Epithelial cell of proximal tubule (primary cell): ENCODE measurements at regions not wholly inside any gene's neighbourhood (a gene's known extent, or its start where the extent isn't known, plus 50 kb on each side); places are given as distances from the start of the nearest gene placed in this dataset.

Experiments
- DNase-seq: peaks from one replicate; pipeline ENCODE4 v3.0.0-alpha.2; 2011; ENCODE audit warnings: low read depth
- H3K4me3 ChIP-seq: 2 replicates; pipeline ENCODE4 v1.5.1; 2011; ENCODE audit warnings: low read depth, mild to moderate bottlenecking, low read length
- TF ChIP-seq, protein P1 (sequence below): conservative IDR thresholded peaks from 2 replicates; pipeline ENCODE4 v1.5.1; 2012; ENCODE audit warnings: low read depth, mild to moderate bottlenecking, low read length

DNA sequence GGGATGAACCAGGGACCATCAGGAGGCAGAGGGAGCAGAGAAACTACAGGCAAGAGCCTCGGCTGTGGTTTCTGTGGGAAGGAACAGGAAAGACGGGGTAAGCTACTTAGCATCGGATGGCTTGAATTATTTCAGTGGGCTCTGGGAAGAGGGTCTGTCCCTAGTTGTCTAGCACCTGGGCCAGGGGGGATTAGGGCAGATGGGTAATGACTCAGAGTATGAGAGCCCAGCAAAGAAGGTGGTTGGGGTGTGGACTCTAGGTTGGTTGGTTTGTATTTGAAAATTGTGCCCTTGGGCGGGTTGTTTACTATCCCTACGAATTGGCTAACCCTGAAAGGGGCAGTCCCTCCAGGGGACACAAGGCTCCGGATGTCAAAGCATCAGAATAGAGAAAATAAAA, 148.5 kb upstream of the TAB2 start:
- TF ChIP-seq, protein P1, sequence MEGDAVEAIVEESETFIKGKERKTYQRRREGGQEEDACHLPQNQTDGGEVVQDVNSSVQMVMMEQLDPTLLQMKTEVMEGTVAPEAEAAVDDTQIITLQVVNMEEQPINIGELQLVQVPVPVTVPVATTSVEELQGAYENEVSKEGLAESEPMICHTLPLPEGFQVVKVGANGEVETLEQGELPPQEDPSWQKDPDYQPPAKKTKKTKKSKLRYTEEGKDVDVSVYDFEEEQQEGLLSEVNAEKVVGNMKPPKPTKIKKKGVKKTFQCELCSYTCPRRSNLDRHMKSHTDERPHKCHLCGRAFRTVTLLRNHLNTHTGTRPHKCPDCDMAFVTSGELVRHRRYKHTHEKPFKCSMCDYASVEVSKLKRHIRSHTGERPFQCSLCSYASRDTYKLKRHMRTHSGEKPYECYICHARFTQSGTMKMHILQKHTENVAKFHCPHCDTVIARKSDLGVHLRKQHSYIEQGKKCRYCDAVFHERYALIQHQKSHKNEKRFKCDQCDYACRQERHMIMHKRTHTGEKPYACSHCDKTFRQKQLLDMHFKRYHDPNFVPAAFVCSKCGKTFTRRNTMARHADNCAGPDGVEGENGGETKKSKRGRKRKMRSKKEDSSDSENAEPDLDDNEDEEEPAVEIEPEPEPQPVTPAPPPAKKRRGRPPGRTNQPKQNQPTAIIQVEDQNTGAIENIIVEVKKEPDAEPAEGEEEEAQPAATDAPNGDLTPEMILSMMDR, result no peak
- H3K4me3 ChIP-seq, result no peak overlapping the region
- DNase-seq, result no peak

DNA sequence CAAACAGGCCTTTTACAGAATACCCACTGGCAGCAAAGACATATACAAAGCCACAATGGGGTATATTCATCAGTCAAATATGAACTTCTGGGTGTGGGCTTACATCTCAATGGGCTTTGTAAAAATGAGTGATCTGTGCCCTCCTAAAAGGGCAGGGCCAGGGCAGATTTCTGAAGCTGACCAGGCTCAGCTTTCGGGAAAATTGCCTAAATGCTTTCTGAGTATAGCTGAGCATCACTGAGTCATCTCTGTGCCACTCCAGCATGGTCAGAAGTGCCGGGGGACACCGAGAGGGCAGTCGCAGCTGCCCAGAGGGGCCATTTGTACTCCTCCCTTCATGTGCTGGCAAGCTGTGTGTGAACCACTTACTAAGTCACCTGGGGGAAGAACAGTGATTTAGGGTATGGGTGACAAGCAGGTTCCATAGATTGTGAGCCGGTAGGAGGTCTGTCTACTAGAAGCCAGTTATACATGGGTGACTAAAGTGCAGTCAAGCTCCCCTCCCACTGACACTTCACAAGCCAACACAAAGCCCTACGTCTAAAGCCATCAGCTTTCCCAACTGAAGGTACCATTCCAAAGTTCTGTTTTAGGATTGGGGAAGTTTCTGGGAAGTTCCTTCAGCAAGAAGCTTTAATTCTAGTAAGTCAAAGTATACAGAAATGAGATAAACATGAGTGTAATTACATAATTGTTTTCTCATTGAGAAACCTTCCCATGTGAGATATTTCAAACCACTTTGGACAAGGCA, 147.6 kb upstream of the TAB2 start:
- H3K4me3 ChIP-seq, result no peak overlapping the region
- TF ChIP-seq, protein P1, result no peak
- no peak for DNase-seq

DNA sequence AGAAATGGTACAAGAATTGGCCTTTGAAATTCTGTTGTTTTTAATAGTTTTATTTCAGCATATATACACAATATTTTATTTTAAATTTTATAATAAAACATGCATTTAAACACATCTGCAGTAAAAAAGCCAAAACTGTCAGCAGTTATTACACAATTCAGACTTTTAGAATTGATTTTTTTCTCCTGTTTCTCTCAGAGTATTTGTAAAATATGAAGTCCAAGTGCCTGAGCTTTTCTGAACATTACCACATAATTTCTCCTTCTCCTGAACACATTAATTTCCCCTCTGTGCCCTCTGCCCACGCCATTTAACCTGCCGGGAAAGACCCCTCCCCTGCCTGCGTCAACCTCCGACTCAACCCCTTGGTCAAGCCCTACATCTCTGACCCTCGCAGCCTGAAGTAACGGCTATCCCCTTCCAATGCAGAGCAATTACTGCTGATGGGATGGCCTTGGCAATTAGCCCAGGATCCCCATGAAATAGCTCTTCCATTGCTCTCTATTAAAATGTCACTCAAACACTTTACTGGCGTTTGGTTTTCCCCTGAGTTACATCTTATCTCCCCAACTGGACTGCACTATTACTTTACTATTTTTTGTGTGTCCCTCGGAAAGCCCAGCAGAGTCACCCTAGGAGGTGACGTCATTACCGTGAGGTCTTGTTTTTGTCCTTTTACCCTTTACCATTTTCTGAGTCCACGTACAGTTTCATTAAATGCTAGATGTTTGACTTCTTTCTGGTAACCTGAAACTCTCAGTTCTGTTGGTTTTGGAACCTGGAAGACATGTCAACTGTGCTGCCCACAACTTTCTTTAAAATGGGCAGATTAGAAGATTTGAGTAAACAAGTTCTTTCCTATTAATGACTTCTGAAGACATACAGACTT, 146.7 kb upstream of the TAB2 start:
- DNase-seq, result no peak
- H3K4me3 ChIP-seq, result no peak overlapping the region
- TF ChIP-seq, protein P1, result no peak

DNA sequence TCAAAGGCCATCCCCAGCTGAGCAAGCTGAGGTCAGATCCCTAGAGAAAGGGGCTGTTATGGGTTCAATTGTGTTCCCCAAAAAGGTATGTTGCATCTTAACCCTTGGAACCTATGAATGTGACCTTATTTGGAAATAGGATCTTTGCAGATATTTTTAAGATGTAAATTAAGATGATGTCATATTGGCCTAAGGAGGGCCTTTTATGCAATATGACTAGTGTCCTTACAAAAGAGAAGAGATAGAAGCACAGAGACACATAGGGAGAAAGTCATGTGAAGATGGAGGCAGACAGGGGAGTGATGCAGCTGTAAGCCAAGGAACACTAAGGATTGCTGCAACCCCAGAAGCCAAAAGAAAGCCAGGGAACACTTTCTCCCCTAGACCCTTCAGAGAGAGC, 144.3 kb upstream of the TAB2 start:
- H3K4me3 ChIP-seq, result no peak overlapping the region
- TF ChIP-seq, protein P1, result no peak
- DNase-seq, result no peak

DNA sequence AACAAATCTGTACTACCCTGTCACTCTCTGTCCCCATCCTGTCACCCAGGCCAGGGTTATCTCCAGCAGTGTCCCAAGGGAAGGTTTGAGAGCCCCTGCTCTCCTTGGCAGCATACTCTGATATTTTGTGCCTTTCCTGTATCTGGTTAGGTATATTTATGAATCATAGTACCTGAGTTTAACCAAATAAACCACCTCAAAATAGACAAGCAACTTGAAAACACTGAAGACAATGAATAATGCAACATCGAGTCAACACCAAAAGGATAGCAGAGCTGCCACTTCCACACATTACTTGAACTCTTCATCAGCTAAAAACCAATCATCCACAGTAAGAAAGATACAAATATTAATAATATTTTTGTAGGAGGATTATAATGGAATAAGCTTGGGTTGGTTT, 142.6 kb upstream of the TAB2 start:
- TF ChIP-seq, protein P1, result no peak
- H3K4me3 ChIP-seq, result no peak overlapping the region
- no peak for DNase-seq

DNA sequence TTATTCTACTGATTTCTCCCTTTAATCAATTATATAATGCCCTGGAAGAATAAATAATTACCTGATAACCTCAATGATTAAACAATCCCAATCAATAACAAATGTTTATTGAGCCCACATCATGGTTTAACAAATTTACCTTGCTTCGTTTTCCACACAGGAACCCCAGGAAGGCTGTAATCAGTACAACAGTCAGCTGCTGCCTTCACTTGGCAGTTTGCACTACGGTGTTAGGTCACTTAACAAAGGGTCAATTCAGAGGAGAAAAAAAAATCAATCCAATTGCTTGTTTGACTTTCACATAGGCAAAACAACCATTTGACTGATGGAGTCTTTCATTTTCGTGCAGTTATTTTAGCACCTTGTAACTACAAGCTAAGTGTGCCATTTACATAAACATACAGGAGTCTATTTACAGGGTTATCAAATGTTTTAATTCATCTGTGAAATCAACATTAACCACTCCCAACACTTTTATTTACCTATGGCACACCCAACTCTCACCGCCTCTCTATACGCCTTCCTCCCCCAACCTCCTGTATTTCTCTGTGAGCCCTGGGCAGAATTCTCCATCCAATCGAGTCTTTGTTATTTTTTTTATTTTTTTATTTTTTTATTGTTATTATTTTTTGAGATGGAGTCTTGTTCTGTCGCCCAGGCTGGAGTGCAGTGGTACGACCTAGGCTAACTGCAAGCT, 140.4 kb upstream of the TAB2 start:
- H3K4me3 ChIP-seq, result no peak overlapping the region
- DNase-seq, result no peak
- TF ChIP-seq, protein P1, result no peak
